HG02642 (cell line): ENCODE measurements at regions not wholly inside any gene's neighbourhood (a gene's known extent, or its start where the extent isn't known, plus 50 kb on each side); places are given as distances from the start of the nearest gene placed in this dataset.

Source experiments
- ATAC-seq: cut with Tn5 transposase; IDR thresholded peaks from one replicate; pipeline ENCODE4 v1.9.1; 2021; ENCODE audit warnings: mild to moderate bottlenecking; ENCODE audit not compliant: unreplicated experiment, poor library complexity

DNA sequence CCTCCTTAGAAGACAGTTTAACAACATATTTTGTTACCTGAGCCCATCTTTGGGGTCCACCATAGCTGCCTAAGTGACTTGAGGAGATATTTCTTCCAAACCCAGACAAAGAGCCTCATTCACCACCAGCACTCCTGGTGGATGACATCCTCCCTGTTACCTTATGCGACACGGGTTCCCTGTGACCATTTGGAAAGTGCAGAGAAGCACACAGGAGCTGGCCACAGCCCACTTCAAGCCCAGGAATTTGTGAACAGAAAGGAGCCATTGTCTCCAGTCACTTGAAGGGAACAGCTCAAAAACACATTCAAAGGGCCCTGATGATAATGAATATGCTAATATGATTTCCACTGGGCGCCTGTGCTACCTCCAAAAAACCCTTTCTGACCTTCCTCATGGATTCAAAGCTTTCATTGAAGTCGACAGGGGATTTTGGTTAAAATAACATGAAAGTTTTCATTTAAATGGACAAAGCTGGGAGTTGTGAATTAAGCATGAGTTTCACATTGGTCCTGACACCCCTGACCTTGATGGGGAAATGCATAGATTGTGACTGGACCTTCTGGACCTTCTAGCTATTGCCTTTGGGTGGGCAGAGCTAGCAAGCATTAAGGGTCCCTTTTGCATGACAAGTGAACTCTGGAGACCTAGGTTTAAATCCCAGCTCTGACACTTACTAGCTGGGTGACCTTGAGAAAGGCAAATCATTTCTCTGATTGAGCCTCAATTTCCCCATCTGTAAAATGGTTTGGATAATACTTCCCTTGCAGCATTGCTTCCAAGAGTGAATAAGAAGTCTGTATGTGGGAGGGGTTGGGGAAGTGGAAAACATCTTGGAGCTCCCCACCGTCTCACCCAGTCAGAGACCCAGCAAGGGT is 83.3 kb upstream of the SIRPA start:
- ATAC-seq: no peak

- ATAC-seq: no peak
Observed at GRCh38 chr20:1810926-1811620, 84.1 kb upstream of the SIRPA start.

DNA sequence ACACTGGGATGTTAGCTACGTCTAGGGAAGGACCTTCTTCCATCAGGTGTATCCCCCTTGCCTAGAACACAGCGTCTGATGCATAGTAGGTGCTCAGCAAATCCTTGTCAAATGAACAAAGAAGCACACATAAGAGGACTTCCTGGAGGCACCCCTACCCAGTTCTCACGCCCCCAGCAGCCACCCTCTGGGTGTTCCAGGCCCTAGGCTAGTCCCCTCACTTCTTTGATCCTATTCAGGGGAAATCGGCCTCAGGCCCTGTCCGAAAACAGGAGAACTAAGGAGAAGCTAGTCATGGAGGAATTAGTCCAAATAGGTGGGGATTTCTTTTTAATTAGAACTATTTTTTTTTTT is 84.7 kb upstream of the SIRPA start:
- no peak for ATAC-seq

DNA sequence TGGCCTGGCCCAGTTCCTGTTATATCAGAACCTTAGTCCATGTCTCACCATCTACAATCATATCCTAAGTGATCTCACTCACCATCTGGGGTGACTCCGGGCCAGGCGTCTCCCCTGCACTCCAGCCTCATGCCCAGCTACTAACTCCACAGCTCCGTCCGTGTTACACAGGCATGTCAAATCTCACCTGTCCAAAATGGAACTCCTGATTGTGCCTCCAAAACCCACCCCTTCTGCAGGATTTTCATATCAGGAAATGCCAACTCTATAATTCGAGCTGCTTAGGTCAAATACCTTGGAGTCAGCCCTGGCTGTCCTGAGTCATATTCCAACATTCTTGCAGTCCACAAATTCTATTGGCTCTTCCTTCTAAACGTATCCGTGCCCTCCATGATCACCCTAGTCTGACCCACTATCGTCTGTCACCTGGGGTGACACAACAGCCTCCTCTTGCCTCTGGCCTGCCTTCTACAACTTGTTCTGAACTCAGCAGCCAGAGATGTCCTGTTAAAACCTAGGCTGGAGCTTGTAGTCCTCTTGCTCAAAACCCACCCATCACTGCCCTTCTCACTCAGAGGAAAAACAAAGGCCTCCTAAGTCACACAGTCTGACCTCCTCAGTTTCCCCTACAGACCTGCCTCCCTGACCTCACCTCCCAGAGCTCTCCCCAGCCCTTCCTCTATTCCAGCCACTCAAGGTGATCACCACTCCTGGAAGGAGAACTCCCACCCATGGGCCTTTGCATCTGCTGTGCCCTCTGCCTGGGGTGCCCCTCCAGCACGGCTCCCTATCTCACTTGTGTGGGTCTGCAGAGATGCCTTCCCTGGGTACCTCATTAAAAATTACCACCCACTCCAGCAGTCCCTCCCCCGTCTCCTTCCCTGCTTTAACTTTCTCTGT is 85.3 kb upstream of the SIRPA start:
- ATAC-seq: no peak

DNA sequence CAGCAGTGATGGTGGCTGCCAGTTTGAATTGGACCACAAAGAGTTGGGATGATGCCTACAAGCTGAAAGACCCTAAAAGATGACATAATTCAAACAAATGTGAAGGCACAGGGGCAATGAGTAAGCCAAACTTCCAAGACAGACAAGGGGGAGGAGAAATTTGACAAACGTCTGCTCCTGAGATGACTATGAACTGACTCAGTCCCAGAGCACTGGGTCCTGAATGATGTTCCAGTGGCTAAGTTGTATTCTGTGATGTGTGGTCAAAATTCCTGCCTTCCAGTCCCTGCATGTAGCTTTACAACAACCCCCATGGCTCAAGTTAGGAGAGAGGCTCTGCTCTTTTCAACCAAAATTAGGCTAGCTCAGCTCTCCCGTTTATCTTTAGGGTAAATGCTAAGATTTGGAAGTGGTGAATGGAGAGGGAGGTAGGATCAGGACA is 86.1 kb upstream of the SIRPA start:
- no peak for ATAC-seq

DNA sequence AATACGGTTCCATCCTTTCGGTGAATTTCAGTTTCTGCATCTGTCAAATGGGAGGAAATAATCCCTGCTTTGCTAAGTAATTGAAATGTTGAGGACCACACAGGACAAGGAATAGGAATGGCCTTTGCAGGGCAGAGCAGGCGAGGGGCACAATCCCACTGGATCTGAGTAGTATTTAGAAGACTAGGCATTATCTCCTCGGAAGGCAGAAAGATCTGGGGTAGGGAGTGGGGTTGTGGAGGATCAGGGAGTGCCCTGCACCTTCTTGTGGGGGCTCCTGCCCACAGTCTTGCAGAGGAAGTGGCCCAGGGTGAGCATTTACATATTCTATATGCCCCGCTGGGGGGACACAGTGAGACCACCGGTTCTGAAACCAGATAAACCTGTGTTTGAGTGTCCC is 87.1 kb upstream of the SIRPA start:
- ATAC-seq: no peak

GRCh38 chr20:1807394-1807793 is 87.8 kb upstream of the SIRPA start:
- no peak for ATAC-seq

GRCh38 chr20:1806456-1806855 is 88.8 kb upstream of the SIRPA start:
- no peak for ATAC-seq

- no peak for ATAC-seq
Observed at GRCh38 chr20:1805816-1806215, 89.4 kb upstream of the SIRPA start.

DNA sequence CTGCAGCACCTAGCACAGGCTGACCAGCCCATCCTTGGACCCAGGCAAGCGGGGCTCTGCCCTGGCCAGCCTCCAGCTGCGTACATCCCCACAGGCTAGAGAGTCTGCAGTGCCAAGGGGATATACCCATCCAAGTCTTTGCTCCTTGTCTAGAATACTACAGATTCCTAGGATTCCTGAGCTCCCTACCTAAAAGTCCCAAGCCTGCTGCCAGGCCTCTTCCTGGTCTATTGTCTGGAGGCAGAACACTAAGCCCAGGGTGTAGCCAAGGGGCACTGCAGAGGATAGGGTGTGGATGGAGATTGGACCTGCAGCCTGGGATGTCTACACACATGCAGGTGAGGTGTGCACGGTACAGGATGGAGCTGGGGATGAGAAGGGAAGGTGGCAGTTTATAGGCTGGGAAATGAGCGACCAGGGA is 90.0 kb upstream of the SIRPA start:
- ATAC-seq: no peak

DNA sequence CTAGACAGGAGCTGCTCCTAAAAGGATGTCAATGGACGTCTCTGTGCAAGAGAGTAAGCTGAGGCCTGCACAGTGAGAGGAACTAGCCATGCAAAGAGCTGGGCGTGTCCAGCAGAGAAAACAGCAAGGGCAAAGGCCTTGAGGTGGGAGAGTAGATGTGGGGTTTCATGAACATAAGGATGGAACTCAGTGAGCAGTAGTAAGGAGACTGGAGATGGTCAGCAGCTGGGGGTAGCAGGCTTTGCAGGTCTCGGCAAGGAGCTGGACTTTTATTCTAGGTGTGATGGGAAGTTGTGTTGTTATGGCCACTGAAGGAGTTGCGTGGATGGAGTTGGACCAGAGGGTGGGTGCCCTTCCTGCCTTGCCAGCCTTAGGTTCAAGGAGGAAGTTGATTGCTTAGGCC is 90.7 kb upstream of the SIRPA start:
- ATAC-seq: no peak

DNA sequence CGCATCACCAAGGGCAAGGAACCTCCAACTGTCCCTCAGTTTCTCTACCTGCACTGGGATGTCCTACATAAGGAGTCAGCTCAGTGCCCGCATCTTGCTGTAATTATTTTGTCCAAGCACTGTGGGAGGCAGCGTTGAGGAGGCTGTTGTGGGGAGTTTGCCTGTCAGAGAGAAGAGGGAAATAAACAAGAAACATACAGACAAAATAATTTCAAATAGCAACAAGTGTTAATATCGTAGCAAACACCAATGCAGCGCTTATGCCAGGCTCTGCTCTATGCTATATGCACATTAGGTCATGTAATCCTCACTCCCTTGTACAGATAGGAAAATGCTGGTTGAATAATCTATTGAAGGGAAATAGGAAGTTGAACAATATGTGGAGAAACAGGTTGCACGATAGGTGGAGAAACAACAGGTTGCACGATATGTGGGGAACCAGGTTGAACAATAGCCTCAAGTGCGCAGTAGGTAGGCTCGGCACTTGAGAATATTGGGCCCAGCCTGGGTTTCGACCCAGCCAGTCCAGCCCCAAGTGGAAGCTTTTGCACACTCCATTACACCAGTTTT is 91.2 kb upstream of the SIRPA start:
- no peak for ATAC-seq

- ATAC-seq: no peak
Observed at GRCh38 chr20:1803061-1803931, 91.9 kb upstream of the SIRPA start.

DNA sequence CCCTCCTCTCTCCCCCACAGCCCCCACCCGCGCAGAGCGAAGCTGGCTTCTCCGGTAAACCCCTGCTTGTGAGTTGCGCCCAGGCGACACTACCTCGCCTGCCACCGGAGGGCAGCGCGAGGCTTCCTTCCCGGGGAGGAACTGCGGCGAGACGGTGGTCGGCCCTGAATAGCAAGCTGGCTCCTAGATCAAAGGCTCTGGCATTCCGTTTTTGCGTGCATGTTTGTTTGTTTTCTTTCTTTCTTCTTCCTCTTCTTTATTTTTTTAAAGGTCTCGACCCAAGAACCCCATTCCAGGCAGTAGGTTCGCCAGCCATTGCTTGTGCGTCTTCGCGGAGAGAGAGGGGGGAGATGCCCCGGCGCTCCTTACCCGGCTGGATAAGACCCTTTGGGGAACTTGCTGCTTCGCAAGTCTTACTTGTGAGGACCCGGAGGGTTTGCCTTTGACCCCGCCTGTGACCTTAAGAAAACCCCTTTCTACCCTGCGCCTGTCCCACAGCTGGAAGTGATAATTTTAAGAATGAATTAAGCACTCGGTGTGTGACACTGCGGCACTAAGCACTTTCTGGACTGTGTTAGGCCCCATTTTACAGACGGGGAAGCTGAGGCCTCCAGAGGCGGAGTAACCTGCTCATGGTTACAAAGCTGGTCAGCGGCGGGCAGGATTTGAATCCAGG is 92.7 kb upstream of the SIRPA start:
- ATAC-seq: no peak

DNA sequence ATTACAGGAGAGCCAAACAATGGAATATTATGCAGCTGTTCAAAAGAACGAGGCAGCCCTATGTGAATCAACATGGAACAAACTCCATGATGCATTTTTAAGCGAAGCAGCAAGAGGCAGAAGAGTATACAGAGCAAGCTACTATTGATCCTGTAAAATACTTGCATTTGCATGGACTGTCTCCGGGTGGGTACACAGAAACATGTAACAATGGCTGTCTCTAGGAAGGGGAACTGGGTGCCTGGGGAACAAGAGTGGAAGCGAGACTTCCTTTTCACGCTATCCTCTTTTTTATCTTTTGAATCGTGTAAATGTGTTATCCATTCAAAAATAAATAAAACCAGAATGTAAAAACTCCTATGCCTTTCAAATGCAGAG is 93.3 kb upstream of the SIRPA start:
- ATAC-seq: no peak

GRCh38 chr20:1801225-1801928 is 93.8 kb upstream of the SIRPA start:
- ATAC-seq: no peak

GRCh38 chr20:1800777-1801176 is 94.4 kb upstream of the SIRPA start:
- no peak for ATAC-seq

- ATAC-seq: no peak
Observed at GRCh38 chr20:1800180-1800579, 95.0 kb upstream of the SIRPA start.
